PC-3 (cell line): ENCODE measurements at regions not wholly inside any gene's neighbourhood (a gene's known extent, or its start where the extent isn't known, plus 50 kb on each side); places are given as distances from the start of the nearest gene placed in this dataset.

ENCODE experiments used
- CTCF ChIP-seq: fragments of 300-600 bp; sonication (generic); conservative IDR thresholded peaks from 2 replicates; pipeline ENCODE4 v1.5.1; 2017; ENCODE audit warnings: antibody characterized with exemption, low read depth, mild to moderate bottlenecking, low read length
- EZH2phosphoT487 ChIP-seq: fragments of 300-600 bp; sonication (generic); IDR thresholded peaks from 2 replicates; pipeline ENCODE4 v1.6.1; 2018; ENCODE audit warnings: mild to moderate bottlenecking, antibody characterized with exemption, low read length, borderline replicate concordance

GRCh38 chr15:62297522-62297921 lies 132.4 kb upstream of the C2CD4B start:
- TF ChIP-seq EZH2phosphoT487 (no peak), CTCF (no peak)
